Keratinocyte (primary cell): ENCODE measurements at regions not wholly inside any gene's neighbourhood (a gene's known extent, or its start where the extent isn't known, plus 50 kb on each side); places are given as distances from the start of the nearest gene placed in this dataset.

Source experiments
- DNase-seq: peaks from one replicate; pipeline ENCODE4 v3.0.0-alpha.2; 2011; ENCODE audit warnings: low read depth, missing footprints, low spot score
- FAIRE-seq: peaks from 2 replicates; lab custom pipeline; 2011; peaks lifted over from hg19 to GRCh38; lab: Jason Lieb, UNC
- H2AFZ ChIP-seq: 2 replicates; pipeline ENCODE4 v1.6.0; 2012; ENCODE audit warnings: low read length, control low read depth, inconsistent platforms; ENCODE audit not compliant: control insufficient read depth
- H3K27ac ChIP-seq: 2 replicates; pipeline ENCODE4 v1.5.1; 2011; ENCODE audit warnings: low read length; ENCODE audit not compliant: control insufficient read depth, insufficient read depth
- H3K27me3 ChIP-seq: 3 replicates; pipeline ENCODE4 v1.6.0; 2011; ENCODE audit warnings: low read length; ENCODE audit not compliant: control insufficient read depth, insufficient read depth; ENCODE audit errors: extremely low read depth
- H3K36me3 ChIP-seq, 2 experiments: 2 replicates in 1 of 2; 3 replicates in 1 of 2; pipeline ENCODE4 v1.5.1; 2011; ENCODE audit warnings: low read length in 2 of 2, mild to moderate bottlenecking in 1 of 2; ENCODE audit not compliant: control insufficient read depth in 2 of 2, insufficient read depth in 2 of 2; ENCODE audit errors: extremely low read depth in 1 of 2
- H3K4me1 ChIP-seq: 3 replicates; pipeline ENCODE4 v1.5.1; 2011; ENCODE audit warnings: low read length; ENCODE audit not compliant: control insufficient read depth, insufficient read depth; ENCODE audit errors: extremely low read depth
- H3K4me2 ChIP-seq: 3 replicates; pipeline ENCODE4 v1.6.0; 2011; ENCODE audit warnings: low read depth, low read length; ENCODE audit not compliant: control insufficient read depth, insufficient read depth; ENCODE audit errors: extremely low read depth
- H3K4me3 ChIP-seq, 3 experiments: fragments of 200-600 bp in 1 of 3; sonication (generic) in 1 of 3; 2 replicates in 2 of 3; 3 replicates in 1 of 3; pipeline ENCODE4 v1.5.1; 2011 to 2016; ENCODE audit warnings: low read length in 3 of 3, mild to moderate bottlenecking in 3 of 3, control low read depth in 2 of 3, inconsistent platforms in 1 of 3, low read depth in 1 of 3, mixed read lengths in 1 of 3, mixed run types in 1 of 3, moderate library complexity in 1 of 3; ENCODE audit not compliant: control insufficient read depth in 2 of 3, insufficient read depth in 2 of 3; ENCODE audit errors: extremely low read depth in 1 of 3
- H3K79me2 ChIP-seq: 2 replicates; pipeline ENCODE4 v1.6.0; 2012; ENCODE audit warnings: low read length; ENCODE audit not compliant: control insufficient read depth, insufficient read depth
- H3K9ac ChIP-seq: 3 replicates; pipeline ENCODE4 v1.6.0; 2011; ENCODE audit warnings: low read length; ENCODE audit not compliant: control insufficient read depth, insufficient read depth; ENCODE audit errors: extremely low read depth
- H3K9me1 ChIP-seq: 3 replicates; pipeline ENCODE4 v1.6.0; 2011; ENCODE audit warnings: low read length; ENCODE audit not compliant: control insufficient read depth, insufficient read depth; ENCODE audit errors: extremely low read depth
- H3K9me3 ChIP-seq: 2 replicates; pipeline ENCODE4 v1.5.1; 2012; ENCODE audit warnings: low read depth, low read length; ENCODE audit not compliant: control insufficient read depth
- H4K20me1 ChIP-seq: 3 replicates; pipeline ENCODE4 v1.6.0; 2011; ENCODE audit warnings: low read length; ENCODE audit not compliant: control insufficient read depth, insufficient read depth; ENCODE audit errors: extremely low read depth
- CTCF ChIP-seq, 3 experiments: IDR thresholded peaks in 1 of 3; conservative IDR thresholded peaks in 1 of 3; optimal IDR thresholded peaks in 1 of 3; 2 replicates in 2 of 3; 3 replicates in 1 of 3; pipeline versions ENCODE3 to v1.5.1; 2011; ENCODE audit warnings: low read length in 3 of 3, mild to moderate bottlenecking in 3 of 3, moderate library complexity in 2 of 3, control low read depth in 1 of 3, inconsistent platforms in 1 of 3; ENCODE audit not compliant: insufficient read depth in 2 of 3; ENCODE audit errors: extremely low read depth in 1 of 3
- EZH2 ChIP-seq: IDR thresholded peaks from one replicate; pipeline ENCODE4 v1.6.1; 2012; ENCODE audit warnings: inconsistent platforms, mild to moderate bottlenecking, low read length, moderate library complexity
- dilution Hi-C: fragments of 300-500 bp; cut with MboI; formaldehyde crosslinking; loops from one replicate; pipeline ENCODE4 v1.7.0; 2020; ENCODE audit warnings: low sequenced_read_pairs; ENCODE audit not compliant: extremely low pct_ligation_motif_present

GRCh38 chr10:36033808-36034207 lies 391.7 kb upstream of the FZD8 start:
- no peaks in the 10 kb centered on the region for H4K20me1 ChIP-seq
- H3K4me2 ChIP-seq, result no peak overlapping the region
- FAIRE-seq (no peak), DNase-seq (no peak)
- H3K27me3 ChIP-seq, result no peaks in the 10 kb centered on the region
- no peak overlapping the region for H3K9ac ChIP-seq
- TF ChIP-seq CTCF (optimal IDR thresholded peaks at IDR 0.05 in 1 of 3, IDR thresholded peaks at IDR 0.05 in 1 of 3, conservative IDR thresholded peaks at IDR 0.05 in 1 of 3; ENCODE audit: extremely low read depth in 1 of 3, insufficient read depth in 2 of 3, low read length in 3 of 3), result no peak
- no peak for TF ChIP-seq EZH2
- no peak overlapping the region for H3K4me3 ChIP-seq
- H3K79me2 ChIP-seq, result no peaks in the 10 kb centered on the region
- H2AFZ ChIP-seq, result no peak overlapping the region
- H3K9me3 ChIP-seq, result no peaks in the 10 kb centered on the region
- no peaks in the 10 kb centered on the region for H3K36me3 ChIP-seq
- H3K27ac ChIP-seq, result no peak overlapping the region
- H3K4me1 ChIP-seq, result no peaks in the 10 kb centered on the region
- no peaks in the 10 kb centered on the region for H3K9me1 ChIP-seq
- dilution Hi-C loops, result no loop called here

- H3K9me1 ChIP-seq, result no peaks in the 10 kb centered on the region
- H3K4me1 ChIP-seq, result no peaks in the 10 kb centered on the region
- FAIRE-seq, result no peak
- no peaks in the 10 kb centered on the region for H3K79me2 ChIP-seq
- H3K36me3 ChIP-seq, result no peaks in the 10 kb centered on the region
- no peaks in the 10 kb centered on the region for H4K20me1 ChIP-seq
- no peak overlapping the region for H2AFZ ChIP-seq
- DNase-seq, result no peak
- dilution Hi-C loops, result no loop called here
- no peak overlapping the region for H3K4me2 ChIP-seq
- no peaks in the 10 kb centered on the region for H3K9me3 ChIP-seq
- H3K27ac ChIP-seq, result no peak overlapping the region
- H3K4me3 ChIP-seq, result no peak overlapping the region
- H3K9ac ChIP-seq, result no peak overlapping the region
- H3K27me3 ChIP-seq, result no peaks in the 10 kb centered on the region
- TF ChIP-seq EZH2 (no peak), CTCF (optimal IDR thresholded peaks at IDR 0.05 in 1 of 3, IDR thresholded peaks at IDR 0.05 in 1 of 3, conservative IDR thresholded peaks at IDR 0.05 in 1 of 3; ENCODE audit: extremely low read depth in 1 of 3, insufficient read depth in 2 of 3, low read length in 3 of 3) (no peak)
These were observed 388.4 kb upstream of the FZD8 start for GRCh38 chr10:36030516-36030915.
